Renal cortex interstitium (tissue), 11 donors: ENCODE measurements at regions not wholly inside any gene's neighbourhood (a gene's known extent, or its start where the extent isn't known, plus 50 kb on each side); places are given as distances from the start of the nearest gene placed in this dataset.
A peak's percentile ranks its signal among the peaks of the same experiment; 100 is the strongest.

Experiments
- DNase-seq, 11 donors: peaks; one replicate each; pipeline ENCODE4 v3.0.0-alpha.2; 2013; ENCODE audit warnings: low read depth in 9 of 11, low spot score in 4 of 11; ENCODE audit errors: extremely low read depth in 1 of 11

DNA sequence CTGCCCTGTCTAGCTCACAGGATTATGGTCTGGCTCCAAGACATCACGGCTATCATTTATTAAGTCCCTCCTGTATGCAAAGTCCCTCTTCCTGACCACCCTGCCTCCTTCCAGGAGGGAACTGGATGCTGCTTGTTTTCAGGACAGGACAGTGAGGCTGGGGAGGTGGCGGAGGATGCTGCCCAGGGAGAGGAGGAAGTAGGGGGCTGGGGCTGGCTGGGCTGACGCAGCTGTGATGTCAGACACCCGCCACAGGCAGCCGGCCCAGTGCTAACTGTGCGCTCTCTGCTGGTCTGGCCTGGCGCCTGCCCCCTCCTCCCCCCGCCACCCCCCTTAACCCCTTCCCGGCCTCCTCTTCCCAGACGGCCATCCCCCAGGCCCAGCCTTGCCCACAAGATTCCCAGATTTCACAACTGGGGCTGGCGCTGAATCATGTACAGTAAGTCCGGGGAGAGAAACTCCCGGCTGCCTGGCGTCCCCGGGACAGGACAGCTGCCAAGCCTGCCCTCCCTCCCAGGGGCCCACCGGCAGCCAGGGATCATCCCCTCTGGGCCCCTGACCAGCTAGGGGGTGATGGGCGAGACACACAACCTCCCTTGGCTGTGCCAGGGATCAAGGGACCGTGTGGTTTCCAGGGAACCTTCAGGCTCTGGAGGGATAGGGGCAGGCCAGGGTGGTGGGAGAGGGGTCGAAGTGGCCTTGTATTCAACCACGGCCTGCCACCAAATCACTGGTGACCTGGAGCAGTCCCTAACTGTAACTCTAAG is 118.1 kb downstream of the CEBPB start:
- peak in 1 of 11 donors; percentile 29 for DNase-seq

DNA sequence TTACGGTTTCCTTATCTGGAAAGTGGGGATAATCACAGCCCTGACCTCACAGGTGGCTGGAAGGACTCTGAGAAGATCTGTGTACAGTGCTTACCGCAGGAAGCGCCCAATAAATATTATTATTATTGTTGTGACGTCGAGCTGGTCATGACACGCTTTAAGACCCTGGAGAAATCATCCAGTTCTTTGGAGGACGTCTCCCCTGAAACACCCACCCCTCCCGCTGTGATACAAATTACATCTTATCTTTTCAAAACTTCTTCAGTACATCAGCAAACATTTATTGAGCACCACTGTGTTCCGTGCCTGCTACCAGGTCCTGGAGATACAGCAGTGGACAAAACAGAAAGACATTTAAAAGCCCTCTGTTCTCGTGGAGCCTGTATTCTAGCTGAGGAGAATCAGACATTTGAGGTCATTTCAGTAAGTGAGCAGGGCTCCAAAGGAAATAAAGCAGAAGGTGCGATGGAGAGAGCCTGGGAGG is 118.7 kb downstream of the CEBPB start:
- no peak for DNase-seq

GRCh38 chr20:50309764-50310672 is 119.4 kb downstream of the CEBPB start:
- no peak for DNase-seq

DNA sequence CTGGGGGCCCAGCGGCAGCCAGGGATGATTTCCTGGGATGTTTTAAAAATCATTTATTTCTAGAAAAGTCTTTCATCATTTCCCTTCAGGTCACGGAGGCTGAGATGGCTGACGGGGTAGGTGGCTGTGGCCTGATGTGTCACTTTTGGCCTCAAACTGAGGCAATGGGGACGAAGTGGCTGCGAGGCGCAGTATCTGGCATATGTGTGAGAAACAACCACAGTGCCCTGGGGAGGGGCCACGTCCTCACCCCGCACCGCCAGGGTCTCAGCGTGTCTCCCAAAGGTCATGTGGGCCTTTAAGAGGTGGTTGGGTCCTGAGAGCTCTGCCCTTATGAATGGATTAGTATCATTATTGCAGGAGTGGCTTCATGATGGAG is 120.0 kb downstream of the CEBPB start:
- no peak for DNase-seq

DNA sequence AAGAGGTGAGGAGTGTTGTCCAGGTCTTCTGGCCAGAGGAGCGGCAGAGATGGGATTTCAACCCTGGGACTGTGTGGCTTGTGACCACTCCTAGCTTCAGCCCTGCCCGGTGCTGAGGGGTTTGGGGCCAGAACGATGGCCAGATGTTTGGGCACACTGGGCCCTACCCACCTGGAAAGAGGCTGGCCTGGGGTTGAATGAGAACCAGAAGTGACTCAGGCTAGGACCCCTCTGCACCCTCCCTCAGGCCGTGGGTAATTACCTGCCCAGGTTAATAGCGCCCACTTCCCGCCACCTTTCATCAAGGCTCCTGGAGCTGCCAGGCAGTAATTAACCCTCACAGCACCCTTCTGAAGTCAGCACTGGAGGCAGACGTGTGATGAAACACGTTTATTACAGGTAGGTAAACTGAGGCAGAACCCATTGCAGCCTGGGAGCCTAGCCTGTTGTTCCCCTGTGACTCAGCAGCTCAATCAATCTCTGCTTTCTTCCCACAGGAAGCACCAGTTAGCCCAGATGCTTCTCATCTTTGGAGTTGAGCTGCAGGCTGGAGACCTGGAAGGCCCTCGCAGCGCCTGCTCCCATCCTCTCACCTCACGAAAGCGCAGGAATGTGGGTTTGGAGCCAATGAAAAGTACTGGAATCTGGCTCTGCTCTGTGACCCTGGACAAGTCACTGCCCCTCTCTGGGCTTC is 120.8 kb downstream of the CEBPB start:
- DNase-seq = no peak

DNA sequence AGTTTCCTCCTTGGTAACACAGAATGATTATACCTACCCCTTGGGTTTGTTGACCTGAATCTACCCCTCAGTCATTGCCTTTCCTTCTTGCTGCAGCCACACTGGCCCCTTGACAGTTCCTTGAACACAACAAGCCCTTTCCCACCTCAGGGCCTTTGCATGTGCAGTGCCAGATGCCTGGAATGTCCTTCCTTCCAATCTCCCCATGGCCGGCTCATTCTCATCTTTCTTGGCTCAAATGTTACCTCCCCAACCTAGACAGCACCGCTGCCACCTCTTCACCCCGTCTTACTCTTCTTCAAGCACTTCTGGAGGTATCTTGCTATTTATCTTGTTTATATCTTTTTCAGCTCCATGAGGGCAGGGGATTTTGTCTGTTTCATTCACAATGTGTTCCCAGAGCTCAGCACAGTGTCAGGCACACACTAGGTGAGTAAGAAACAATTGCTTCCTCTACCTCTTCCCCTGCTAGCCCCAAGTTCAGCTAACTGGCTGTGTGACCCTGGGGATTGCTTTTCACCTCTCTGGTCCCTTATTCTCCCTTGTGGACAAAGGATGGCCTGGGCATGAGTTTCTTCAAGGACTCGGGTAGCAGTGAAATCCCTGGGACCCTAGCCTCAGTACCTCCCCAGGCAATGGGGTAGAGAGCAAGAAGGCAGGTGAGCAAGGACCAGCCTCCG is 121.5 kb downstream of the CEBPB start:
- DNase-seq = no peak

GRCh38 chr20:50312682-50313521 is 122.3 kb downstream of the CEBPB start:
- DNase-seq = peak in 4 of 11 donors; percentile 65 to 81 (median 72)

DNA sequence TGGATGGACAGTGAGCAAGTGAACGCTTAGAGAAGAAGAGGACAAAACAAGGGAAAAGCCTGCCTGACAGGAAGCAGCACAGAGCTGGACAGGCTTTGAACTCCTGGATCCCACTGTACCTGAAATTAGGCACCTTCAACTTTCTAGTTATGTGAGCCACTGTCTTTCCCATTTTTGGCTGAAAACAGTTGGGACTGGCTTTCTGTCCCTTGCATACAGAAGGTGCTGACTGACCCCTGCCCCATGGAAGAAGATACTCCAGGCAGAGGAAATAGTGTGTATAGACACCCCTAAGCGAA is 122.8 kb downstream of the CEBPB start:
- DNase-seq = no peak

GRCh38 chr20:50313827-50314677 is 123.4 kb downstream of the CEBPB start:
- no peak for DNase-seq

DNA sequence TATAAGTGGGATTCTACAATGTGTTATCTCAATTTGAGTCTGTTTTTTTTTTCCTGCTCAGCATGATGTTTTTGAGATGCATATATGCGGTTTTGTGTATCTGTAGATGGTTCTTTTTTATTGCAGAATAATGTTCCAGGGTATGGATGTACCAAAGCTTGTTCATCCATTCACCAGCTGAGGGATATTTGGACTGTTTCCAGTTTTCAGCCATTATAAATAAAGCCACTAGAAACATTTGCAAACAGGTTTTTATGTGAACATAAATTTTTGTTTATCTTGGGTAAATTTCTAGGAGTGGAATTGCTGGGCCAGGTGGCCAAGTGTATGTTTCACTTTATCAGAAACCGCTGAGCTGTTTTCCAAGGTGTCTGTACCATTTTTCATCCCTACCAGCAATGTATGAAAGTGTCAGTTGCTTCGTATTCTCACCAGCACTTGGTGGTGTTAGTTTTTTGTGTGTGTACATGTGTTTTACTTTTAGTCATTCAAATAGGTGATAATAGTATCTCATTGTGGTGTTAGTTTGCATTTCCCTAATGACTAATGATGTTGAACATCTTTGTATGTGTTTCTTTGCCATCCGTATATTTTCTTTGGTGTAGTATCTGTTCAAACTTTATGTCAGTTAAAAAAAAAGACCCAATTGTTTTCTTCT is 124.2 kb downstream of the CEBPB start:
- DNase-seq = no peak

- no peak for DNase-seq
Observed at GRCh38 chr20:50315586-50316551, 125.2 kb downstream of the CEBPB start.

DNA sequence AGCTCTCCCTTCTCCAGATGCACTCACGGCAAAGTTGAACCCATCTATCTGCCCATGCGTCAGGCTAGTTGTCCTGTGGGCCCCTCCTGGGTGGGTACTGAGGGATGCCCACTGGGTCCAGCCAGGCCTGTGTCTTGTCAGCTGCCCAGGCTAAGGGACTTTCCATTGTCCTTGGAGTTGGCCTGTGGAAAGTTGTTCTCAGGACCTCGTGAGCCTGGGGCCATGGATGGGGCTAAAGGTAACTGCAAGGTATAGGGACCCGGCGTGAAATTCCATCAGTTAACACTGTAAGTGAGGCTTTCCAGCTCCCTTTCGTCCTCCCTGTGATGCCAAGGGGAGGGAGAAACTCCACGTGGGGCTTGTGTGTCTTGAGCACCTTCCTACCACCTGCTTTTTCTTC is 126.5 kb downstream of the CEBPB start:
- no peak for DNase-seq

DNA sequence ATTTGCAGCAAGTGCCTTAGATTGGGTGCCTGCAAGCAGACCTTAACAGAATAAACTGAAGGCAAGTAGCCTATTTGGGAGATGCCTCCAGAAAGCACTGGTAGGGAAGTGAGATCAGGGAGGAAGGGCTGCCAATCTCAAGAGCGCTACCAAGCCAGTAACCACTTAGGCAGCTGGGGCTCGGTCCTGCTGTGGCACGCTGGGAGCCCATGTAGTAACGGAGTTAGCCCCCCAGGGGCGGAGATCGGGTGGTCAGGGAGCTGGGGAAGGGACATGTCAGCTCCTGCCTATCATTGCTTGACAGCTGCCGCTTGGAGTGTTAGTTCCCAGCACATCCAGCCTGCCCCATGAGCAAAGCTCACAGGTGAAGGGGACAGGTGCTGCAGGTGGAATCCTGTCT is 127.0 kb downstream of the CEBPB start:
- no peak for DNase-seq

DNA sequence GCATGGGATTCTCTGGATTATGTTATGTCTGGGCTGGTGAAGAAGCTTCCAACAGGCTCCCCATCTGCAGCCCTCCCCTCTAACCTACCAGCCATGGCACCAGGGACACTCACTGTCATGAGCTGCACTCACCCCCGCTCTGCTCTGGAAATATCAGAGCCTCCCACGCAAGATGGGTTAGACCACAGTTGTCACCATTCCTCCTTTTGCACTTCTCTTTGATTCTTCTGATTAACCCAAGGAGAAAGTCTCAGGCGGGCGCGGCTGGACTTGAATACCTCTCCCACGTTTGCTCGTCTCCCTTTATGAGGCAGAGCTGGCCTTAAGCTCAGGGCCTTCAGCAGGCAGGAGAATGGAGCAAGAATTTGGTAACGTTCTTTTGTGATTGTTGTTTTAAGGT is 128.1 kb downstream of the CEBPB start:
- no peak for DNase-seq

GRCh38 chr20:50320005-50320900 is 129.6 kb downstream of the CEBPB start:
- no peak for DNase-seq
